GM18511 (cell line): ENCODE measurements at regions not wholly inside any gene's neighbourhood (a gene's known extent, or its start where the extent isn't known, plus 50 kb on each side); places are given as distances from the start of the nearest gene placed in this dataset.

Experiments used
- ATAC-seq: cut with Tn5 transposase; IDR thresholded peaks from one replicate; pipeline ENCODE4 v1.9.1; 2021; ENCODE audit warnings: mild to moderate bottlenecking, moderate library complexity; ENCODE audit not compliant: unreplicated experiment

DNA sequence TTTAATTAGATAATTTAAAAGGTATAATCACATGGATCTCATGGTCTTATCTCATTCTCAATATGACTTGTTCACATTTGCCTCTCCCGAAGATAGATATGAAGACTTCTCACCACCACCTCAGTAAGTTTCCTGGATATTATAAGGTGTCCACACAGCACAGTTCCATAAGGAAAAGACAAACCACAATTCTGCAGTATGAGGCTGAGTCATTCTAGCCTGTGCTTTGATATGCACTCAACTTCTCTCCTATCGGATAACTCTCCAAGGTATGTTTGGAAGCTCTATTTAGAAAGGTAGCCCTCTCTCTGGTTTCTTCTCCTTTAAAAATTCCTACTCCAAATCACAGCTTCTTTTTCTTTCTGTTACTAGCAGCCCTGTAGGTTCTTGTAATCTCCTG lies 612.8 kb downstream of the ZPLD1 start:
- ATAC-seq: no peak

DNA sequence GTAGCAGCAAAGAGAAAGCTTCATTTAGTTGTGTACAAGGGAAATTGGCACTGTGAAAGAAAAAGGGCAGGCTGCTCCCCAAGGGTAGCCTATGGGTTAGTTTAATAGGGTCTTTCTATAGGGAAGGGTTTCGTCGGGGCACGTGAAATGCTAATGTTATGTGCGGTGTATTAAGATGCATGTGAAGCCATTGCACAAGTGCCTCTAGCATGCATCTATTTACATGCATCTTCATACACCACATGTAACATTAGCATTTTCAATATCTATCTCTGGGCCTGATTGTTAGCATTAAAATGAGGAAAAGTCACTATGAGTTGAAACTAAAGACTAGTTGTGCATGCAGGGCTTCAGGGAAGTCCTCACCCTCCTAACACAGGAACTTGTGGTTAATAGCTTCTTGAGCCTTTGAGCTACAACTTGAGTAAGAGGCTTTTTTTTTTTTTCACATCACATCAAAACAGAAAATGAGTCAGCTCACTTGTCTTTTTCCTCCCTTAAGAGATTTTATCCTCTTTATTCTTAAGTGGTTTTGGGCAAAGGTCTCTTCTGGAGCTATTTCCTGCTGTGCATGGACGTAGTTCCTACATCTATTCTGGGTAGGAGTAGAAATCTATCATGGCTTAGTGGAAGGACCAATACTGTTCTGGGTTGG lies 613.4 kb downstream of the ZPLD1 start:
- ATAC-seq: peak; percentile 92

DNA sequence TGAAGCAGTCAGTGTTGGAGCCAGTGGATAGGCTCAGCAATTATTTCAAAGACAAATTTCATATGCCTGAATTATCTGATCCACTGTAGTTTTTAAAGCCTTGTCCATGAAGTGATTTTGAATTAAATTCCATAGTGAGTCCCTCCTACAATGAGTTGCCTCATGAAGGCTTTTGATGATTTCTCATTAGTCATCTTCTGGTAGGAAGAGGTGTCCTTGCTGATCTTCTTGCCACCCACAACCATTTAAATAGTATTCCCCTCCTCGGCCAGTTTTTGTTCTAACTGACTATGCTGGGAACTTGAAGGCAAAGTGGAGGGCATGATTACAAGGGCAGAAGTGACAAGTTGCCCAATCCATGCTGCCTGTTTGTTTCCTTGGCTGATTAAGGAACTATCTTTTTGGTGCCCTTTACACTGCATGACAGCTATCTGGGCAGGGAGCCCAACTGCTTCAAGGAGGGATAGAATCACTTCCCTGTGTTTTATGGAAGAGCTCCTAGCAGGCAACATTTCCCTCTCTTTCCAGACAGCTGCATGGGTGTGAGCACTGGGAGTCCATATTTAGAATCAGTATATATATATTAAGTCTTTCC lies 617.5 kb downstream of the ZPLD1 start:
- no peak for ATAC-seq

DNA sequence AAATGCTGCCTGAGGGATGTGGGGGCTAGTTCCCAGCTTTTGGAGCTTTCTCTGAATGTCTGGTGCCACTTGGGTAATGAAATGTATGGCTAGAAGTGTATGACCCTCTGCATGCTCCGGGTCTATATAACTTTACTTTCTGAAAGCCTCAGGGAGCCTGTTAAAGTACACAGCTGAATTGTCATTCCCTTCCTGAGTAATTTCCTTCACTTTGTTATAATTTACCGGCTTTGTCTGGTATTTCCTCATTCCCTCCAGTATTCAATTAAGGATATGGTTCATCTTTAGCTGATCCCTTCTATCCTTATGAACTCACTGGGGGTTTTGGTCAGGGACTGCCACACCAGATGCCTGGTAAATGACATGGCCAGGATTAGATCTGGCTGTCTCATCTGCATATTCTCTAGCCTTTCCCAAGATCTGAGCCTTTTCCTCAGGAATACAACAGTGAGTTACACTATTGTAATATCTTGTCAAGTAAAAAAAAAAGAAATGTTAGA lies 620.3 kb downstream of the ZPLD1 start:
- no peak for ATAC-seq

DNA sequence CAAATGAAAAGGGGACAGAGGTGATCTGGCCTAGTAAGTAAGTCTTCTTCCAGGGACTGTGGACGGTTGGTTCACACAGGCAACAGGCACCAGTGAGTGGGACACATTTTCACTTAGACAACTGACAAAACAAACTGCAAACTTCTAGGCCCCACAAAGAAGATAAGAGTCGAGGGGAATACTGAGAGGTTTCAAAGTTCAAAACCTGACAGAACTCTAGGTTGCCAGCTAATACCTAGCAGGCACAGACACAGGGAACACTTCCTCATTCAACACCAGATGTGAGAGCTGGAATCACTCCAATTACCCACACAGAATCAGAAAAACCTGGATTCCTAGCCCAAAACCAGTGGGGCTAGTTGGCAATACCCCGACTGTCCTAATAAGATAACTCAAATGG lies 621.7 kb downstream of the ZPLD1 start:
- ATAC-seq: no peak

DNA sequence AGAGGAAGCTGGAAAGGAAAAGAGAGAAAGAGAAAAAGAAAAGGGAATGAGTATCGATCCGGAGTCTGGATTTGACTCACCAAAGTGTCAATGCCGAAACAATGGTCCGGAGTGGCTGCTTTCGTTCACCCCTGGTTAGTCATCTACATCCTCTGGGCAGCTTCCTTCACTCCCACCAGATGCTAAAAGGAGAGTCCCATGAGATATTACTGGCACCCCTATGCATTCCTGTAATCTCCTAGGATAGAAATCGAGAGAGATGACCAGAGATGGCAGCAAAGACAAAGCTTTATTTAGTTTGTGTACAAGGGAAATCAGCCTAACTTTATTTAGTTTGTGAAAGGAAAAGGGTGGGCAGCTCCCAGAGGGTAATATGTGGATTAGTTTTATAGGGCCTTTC lies 622.2 kb downstream of the ZPLD1 start:
- no peak for ATAC-seq

DNA sequence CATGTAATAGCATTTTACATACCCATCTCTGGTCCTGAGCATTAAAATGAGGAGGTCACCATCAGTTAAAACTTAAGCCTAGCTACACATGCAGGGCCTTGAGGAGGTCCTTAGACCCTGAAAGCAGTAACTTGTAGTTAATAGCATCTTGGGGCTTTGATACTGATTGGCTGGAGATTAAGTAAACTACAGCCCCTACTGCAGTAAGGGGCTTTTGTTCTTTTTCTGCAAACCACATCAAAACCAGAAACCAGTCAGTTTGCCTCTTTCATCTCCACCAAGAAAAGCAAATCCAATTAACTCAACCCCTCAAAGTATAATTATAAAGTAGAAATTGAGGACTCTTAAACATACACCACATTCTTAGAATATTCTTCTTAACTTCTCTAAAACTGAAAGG lies 622.7 kb downstream of the ZPLD1 start:
- ATAC-seq: no peak

DNA sequence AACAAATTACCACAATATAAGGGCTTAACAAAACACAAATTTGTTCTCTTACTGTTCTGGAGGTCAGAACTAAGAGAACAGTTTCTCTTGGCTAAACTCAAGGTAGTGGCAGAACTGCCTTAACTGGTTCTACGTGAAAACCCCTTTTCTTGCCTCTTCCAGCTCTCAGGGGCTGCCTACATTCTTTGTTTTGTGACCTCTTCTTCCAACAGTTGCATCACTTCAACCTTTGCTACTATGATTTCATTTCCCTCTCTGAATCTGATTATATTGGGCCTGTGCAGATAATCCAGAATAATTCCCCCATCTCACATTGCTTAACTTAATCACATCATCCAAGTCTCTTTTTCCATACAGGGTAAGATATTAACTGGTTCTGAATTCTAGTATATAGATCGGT lies 624.6 kb downstream of the ZPLD1 start:
- ATAC-seq: no peak

DNA sequence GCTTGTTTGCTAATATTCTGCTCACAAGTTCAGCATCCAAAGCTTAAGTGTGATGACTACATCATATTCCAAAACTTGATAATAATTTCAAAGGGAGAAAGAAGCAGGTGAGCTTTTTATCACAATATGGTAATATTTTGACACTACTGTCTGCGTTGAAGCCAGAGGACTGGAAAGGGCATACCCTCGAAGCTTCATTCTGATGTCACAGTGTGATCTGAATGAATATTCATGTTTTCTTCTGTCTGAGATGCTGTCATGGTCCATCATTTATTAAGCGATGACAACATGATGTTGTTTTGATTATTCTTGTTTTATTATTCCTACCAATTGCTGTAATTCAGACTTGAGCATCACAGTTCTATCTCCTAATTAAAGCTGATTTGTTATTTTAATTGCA lies 625.4 kb downstream of the ZPLD1 start:
- no peak for ATAC-seq

DNA sequence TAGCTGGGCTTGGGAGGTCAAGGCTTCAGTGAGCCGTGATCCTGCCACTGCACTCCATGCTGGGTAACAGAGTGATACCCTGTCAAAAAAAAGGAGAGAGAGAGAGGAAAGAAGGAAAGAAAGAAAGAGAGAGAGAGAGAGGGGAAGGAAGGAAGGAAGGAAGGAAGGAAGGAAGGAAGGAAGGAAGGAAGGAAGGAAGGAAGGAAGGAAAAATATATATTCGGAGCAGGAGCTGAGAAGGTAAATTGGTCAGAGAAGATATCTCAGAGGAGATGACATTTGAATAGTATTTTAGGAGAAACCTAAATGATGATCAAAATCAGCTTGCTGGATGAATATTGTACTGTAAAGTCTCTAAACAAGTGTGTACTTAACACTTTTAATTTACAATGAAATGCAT lies 633.1 kb downstream of the ZPLD1 start:
- no peak for ATAC-seq

DNA sequence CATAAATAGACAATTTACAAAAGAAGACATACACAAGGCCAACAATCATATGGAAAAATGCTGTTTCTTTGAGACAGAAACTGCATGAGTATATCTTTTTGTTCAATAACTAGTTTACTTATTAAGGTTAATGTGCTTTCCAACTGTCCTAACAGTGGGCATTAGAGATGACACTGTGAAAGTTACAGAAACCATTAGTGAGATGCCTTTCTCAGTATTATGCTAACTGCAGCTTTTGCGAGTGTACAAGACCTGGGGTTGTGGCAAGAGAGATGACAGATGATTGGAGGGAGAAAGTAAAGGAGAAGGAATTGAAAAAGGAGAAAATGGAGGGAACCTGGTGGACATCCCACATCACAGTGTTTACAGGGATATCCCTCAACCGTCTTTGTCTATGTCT lies 640.5 kb downstream of the ZPLD1 start:
- peak; percentile 50 for ATAC-seq

DNA sequence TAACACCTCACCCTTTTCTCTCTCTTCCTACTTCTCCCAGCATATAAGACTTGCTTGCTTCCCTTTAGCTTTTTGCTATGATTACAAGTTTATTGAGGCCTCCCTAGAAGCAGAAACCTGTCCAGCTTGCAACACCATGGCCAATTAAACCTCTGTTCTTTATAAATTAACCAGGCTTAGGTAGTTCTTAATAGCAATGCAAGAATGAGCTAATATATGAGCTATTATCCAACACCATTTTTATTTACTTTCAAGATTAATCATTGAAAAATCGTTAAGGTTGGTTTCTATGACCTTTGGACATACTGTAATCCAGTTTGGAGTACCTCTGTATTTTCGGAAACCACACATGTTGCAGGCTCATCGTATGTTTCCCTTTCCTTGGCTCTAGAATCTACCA lies 643.1 kb downstream of the ZPLD1 start:
- no peak for ATAC-seq

DNA sequence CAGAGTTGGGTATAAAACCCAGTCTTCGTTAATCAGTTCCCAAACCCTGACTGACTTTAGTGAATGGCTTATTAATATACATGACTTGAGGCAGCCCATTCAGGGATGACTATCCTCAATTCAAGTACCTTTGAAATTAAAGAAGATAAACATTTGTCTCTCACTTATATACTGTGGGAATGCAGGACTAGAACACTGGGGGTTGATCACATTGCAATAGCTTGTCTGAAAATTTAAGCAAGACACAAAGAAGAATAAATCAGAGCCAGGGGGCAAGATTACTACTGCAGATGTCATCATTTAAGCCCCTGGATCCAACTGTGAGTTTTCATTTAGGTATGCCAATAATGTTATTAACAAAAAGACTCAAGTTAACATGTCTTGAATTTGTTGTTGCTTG lies 647.7 kb downstream of the ZPLD1 start:
- no peak for ATAC-seq

DNA sequence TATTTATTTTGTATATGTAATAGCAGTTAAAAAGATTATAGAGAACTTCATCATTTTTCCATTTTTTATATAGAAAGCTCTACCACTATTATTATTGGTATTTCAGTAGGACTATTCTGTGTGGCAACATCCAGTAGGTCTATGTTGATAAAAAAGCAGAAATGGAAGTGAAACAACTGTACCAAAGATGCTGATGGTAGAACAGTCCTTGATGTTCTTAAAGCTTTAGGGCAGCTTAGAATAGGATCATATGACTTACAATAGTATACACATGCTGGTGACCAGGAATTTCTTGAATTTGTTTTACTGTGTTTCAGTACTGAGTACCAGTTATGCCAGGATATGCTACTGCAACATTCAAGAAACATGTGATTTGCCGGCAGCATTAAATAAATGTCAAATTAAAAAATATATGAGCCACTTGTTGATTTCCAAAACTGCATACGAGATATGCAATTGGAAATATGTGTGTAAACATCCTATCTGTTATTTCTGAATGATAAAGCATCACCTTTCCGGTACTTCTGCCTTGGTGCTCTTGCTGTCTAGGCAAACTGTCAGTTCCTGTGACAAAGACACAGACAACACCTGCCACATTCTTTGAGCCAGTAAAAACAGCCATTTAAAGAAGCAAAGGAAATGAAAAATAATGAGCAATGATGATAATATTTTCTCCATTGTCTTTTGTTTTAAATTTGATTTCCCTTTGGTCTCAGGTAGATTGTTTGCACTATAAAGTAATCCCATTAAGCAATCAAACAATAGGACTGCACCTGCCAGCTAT lies 649.2 kb downstream of the ZPLD1 start:
- no peak for ATAC-seq

DNA sequence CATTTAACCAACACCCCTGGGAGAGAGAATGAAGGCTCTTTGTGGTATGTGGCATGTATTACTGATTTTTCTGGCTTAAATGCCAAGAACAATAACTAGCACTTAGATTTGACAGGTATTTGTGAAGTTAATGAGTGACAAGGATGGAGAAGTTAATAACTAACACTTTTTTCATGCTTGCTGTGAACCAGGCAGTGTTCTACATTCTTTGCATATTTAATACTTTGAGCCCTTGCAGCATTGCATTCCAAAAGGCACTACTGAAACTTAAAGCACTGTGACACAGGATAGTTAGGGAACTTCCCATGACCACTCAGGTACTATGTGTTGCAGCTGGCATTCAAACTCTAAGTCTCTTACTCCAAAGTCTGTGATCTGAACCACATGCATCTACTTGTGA lies 650.6 kb downstream of the ZPLD1 start:
- peak; percentile 84 for ATAC-seq

DNA sequence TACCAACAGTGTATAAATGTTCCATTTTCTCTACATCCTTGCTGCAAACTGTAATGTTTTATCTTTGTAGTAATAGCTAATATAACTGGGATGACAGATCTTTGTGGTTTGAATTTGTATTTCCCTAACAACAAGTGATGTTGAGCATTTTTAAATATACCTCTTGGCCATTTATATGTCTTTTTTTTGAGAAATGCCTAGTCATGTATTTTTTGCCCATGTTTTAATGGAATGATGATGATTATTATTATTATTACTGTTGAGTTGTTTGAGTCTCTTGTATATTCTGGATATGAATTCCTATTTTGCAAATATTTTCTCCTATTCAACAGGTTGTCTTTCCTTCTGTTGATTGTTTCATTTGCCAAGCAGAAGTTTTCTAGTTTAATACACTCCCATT lies 654.9 kb downstream of the ZPLD1 start:
- ATAC-seq: no peak

DNA sequence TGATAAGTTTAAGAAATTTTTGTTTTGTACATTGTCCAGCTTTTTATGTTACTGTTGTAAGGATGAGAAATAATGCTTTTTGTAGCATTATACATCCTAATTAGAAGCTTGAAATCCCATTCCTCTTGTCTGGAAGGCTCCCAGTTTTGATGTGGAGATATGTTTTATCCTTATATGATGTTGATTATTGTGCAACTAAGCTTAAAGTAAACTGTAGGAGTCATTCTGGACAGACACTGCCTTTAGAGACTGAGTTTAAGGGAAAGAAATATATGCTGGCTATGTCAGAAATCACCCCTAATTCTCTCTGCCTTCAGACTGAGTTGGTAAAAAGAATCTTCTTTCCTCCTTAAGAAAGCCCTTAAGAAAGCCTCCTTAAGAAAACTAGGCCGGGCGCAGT lies 670.4 kb downstream of the ZPLD1 start:
- no peak for ATAC-seq

DNA sequence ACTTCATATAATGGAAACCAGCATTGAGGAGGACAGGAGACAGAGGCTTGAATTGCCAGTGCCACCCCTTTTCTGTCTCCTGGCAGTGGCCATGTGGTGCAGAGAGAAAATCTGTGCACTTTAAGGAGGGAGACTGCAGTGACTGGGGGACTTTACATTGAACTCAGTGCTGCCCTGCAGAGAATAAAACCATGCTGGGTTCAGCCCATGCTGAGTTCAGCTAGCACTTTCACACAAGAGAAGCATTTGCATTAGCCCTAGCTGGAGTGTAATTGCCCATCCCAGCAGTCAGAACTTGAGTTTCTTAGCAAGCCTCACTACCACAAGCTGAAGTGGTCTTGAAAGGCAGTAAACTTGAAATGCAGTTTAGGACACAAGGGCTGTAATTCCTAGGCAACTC lies 677.5 kb downstream of the ZPLD1 start:
- ATAC-seq: no peak

DNA sequence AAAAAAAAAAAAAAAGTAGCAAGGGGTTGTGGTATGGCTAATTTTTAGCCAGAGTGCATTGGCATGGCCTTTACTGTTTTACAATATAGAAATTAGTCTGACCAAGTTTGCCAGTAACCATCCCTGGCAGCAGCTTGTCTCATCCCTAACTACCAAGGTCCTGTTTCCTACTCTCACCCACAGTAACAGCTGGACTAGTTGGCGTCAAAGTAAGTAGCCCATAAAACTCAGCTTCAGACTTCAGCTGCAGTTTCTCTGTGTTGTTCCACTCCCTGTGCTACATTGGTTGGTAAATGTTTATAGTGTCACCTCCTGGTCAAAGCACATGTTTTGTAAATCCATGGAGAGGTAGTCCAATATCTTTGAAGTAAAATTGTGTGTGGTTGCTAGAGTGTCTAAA lies 691.3 kb downstream of the ZPLD1 start:
- peak; percentile 42 for ATAC-seq

DNA sequence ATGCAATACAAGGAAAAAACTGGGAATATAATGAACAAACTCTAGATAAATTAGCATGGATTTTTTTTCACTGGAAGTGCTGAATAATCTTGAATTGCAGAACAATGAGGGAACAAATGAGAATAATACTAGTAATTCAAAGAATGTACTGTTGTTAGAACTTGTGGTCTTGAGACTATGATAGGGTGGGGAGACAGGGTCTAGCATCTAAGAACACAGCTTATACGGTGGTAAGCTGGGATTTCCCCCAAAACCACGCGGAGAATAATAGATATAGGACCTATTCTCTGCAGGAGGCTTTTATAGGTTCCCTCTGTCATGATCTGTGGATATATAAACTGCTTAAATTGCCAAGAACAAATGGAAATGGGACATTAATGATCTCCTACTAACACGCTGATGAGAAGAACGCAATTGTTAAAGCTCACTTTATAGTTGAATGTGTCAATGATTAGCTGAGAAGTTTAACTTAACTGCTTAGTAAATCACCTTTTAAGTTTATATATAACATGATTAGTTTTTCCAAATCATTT lies 692.3 kb downstream of the ZPLD1 start:
- peak; percentile 31 for ATAC-seq

DNA sequence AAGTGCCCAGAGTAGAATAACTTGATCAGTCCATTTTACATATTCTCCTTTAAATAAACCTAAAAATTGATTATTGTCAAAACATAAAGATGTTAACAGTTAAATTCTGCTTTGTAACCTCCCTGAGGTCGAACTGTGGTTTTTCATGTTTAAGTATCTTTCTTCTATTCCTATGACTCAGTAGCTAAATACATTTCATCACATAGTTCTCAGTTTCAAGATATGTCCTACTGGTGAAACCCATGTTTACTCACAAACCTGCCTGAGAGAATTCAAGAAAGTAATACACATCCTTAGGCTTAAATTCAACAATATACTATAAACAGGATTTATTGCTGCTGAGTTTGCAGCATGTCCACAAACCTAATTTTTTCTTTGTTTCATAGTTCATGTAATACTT lies 692.9 kb downstream of the ZPLD1 start:
- peak; percentile 88 for ATAC-seq
